ENCODE measurements at regions not wholly inside any gene's neighbourhood (a gene's known extent, or its start where the extent isn't known, plus 50 kb on each side); places are given as distances from the start of the nearest gene placed in this dataset.
"Not testable (repeated sequence)": the region's sequence is repeated elsewhere in the genome, so short reads cannot be mapped to it uniquely, and the experiment has no call there.

DNA sequence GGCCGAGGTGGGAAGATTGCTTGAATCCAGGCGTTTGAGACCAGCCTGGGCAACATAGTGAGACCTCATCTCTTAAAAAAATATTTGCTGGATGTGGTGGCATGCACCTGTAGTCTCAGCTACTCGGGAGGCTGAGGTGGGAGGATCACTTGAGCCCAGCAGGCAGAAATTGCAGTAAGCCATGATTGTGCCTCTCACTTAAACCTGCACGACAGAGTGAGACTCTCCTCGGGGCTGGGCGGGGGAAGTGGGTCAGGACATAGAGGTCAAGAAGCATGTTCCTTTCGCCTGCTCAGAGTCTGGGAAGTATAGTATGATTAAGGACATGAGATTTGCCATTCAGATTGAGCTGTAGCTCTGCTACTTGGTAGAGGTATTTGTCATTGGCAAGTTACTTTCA is 52.3 kb downstream of the SEPTIN7 start:
- not testable (repeated sequence) for DNase-seq

DNA sequence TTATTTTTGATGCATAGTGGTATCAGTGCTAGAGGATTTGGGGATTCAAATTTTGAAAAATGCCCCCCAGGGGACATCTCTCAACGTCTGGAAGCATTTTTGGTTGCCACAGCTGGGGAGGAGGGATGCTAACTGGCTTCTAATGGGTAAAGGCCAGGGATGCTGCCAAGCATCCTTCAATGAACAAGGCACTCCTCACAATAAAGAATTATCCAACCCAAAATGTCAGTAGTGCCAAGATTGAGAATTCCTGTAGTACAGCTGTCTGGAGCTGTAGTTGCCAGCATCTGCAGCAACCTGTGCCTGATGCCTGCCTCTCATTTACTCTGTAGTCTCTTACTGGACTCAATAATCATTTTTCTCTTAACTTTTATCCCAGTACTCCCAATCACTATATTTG is 53.5 kb downstream of the SEPTIN7 start:
- no peak for DNase-seq

DNA sequence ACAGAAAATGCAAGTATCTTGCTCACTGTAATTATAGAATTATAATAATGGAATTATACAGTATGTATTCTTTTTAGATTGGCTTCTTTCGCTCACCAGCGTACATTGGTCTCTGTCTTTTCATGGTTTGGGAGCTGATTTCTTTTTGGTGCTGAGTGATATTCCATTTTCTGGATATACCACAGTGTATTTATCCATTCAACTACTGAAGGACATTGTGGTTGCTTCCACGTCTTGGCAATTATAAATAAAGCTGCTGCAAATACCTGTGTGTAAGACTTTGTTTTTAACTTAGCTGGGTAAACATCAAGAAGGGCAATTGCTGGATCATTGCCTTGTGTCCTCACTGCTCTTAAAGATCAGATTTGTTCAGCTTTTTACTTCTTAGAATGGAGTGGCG is 55.3 kb downstream of the SEPTIN7 start:
- no peak for DNase-seq

DNA sequence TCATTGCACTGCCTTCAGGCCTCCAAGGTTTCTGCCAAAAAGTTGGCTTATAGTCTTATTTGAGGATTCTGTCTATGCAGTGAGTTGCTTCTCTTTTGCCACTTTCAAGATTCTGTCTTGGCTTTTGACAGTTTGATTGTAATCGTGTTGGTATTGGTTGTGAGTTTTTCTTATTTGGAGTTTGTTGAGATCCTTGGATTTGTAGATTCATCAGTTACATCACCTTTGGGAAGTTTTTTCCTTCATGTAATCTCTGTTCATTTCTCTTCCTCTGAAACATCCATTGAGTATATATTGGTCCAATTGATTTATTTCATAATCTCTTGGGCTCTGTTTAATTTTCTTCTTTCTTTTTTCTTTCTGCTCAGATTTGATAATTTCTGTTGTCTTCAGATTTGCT is 59.8 kb downstream of the SEPTIN7 start:
- no peak for DNase-seq

DNA sequence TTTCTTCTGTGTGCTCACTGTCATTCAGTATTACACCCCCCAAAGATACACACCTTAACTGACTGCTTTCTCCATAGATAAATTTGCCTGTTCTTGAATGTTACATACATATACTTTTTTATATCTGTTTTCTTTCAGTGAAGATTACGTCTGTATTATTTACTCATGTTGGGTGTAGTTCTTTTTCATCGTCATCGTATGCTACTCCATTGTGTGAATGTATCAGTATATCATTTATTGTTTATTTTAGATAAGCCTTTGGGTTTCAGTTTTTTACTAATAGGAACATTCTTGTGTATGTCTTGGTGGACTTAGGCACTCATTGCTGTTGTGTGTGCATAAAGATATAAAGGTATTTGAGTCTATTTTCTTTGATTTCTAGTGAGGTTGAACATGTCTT is 64.4 kb downstream of the SEPTIN7 start:
- DNase-seq, result no peak

DNA sequence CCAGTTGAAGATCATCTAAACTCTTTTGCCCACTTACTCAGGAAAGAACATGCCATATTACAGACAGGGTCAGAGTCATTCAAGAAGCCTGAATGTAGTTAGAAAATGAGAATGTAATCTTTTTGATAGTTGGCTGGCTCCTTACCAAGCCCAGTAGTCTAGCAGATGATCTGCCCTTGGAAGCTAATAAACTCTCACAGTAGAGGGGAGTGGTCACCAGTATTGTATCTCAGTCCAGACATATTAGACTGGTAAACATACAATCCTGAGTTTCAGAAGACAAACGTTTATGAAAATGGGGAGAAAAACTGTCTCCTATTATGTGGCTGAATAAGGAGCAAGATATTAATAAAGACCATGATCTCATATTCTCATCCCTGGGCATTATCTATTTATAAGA is 65.3 kb downstream of the SEPTIN7 start:
- no peak for DNase-seq

DNA sequence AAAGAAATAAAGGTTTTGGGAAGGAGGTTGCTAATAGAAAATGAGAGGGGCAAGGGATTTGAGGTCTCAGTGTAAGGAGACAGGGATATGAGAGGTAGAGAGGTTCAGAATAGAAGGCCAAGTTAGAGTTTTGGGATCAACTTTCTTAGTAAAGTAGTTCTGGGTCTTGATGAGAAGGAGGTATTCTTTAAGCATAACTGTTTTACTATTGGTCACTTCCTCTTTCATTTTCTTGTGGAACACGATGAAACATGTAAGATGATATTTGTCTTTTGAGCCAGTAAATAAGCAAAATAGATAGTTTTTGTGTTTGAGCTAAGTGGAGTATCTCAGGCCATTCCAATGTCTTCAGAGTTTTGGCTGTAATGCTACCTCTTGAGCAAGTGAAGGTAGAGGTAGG is 68.3 kb downstream of the SEPTIN7 start:
- DNase-seq, result peak in 1 of 2 donors; percentile 14

DNA sequence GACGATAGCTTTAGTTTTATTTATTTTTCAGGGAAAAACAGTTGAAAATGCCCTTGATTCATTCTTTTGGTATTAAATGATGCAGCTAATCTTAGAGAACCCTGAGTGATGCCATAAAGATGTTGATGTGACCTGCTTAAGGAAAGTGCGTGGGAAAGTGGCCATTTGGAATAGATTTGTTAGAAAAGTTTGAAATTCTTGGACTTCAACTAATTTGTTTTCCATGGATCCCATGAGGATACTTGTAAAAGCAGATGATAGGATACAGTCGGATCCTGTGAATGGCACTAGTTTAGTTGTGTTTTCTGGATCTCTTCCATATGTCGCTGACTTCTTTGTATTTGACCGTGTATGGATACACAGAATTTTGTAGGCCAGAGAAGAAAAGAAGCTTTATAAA is 69.0 kb downstream of the SEPTIN7 start:
- no peak for DNase-seq

DNA sequence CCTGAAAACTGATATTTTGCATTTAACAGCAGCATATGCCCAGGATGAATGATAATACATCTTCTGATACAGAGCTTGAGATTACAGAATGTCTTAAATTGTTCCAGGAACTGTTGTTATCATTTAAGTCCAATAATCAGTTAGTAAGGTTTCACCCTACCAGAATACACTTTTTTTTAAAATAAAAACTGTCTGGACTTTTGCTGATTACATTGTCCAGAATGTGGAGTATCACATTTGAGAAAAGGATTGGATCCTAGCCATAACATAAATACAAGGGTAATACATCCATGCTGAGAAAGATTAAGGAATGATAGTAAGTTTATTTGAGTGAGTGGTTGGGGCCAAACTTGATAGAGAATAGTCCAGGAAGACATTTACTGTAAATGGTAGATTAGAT is 71.0 kb downstream of the SEPTIN7 start:
- no peak for DNase-seq

DNA sequence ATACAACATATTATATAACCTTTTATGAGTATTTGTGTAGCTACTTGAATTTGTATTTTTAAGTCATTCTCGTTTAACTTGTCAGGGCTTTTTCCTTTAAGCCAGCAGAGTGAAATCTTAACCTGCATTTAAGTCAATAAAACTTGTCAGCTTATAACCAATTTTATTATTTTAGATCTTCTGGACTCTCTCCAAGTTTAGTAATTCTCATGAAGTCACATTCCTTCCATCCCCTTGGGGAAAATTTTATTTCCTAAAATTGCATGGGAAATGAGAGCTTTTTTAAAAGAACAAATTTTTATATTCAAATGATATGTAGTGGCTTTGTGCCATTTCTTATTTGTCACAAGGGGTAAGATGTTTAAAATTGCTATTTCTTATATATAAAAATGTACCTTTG is 74.0 kb downstream of the SEPTIN7 start:
- no peak for DNase-seq

DNA sequence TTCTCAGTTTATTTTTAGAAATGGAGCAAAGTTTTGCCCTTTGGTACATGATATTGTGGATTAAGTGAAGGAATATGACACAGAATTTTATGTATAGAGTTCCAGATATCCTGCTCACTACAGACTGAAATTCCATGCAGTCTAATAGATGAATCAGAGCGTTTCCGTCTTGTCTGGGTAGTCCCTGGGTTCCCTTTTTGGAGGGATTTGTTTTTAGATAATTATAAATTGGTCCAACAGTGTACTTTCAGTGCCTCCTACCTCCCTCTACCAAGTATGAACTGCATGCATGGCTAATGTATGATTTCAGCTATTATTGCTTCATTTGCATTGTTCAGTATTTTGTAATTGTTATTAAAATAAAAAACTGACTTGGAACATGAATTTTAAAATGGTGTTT is 74.4 kb downstream of the SEPTIN7 start:
- DNase-seq, result no peak

DNA sequence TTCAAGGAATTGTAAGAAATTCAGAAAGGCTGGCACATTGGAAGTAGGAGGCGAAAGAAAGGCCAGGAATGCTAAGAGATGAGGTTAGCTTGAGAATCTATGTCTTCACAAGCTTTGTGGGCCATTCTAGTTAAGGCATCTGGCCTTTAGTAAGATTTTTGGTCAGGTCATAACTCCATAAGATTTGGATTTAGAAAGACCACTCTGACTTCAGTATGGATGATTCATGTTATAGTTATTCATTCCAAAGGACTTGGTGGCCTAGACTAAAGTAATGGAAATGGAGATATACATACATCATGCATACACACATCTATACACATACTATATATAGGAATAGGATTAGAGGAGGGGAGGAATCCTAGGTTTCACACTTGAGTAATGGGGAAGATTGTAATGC is 77.5 kb downstream of the SEPTIN7 start:
- no peak for DNase-seq

DNA sequence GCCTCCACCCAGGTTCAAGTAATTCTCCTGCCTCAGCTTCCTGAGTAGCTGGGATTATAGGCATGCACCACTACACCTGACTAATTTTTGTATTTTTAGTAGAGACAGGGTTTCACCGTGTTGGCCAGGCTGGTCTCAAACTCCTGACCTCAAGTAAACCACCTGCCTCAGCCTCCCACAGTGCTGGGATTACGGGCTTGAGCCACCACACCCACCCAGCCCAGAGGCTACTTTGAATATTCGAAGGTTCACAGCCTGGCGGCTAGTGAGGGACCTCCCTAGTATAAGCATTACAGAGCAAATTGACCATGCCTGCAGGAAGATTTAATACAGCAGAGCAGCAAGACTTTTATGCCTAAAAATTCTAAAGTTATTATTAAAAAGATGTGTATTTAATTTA is 86.6 kb downstream of the SEPTIN7 start:
- not testable (repeated sequence) for DNase-seq

DNA sequence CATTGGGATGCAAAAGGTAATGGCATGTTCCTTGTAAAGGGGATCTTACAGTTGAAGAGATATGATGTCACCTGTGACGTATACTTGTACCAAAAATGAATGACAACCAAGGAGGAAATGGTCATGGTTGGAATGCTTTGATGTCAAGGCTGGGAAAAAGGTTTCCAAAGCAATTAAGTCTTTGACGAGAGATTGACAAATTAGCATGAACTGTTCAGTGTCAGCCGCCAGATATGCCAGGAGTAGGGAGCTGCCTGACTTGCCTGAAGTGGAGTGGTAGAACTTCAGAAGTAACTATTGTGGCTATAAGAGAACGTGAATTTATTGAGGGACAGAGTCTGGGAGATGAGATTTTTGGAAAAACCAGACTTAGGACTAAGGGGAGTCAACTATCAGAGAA is 88.1 kb downstream of the SEPTIN7 start:
- DNase-seq, result no peak

DNA sequence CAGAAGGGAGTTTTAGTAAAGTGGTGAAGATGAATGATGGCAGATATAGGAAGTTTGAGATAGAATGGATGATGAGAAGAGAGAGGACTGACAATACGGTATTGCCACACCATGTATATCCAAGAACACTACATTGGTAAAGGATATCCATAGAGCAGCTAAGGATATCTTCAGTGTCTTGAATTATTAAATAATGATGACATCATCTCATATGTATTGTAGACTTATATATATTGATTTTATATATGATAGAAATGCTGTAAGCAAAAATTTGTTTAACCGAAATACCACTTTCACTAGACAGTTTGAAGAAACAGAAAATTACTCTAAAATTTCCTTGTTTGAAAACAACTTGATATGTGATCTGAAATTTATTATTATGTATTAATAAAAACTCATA is 89.0 kb downstream of the SEPTIN7 start:
- no peak for DNase-seq

DNA sequence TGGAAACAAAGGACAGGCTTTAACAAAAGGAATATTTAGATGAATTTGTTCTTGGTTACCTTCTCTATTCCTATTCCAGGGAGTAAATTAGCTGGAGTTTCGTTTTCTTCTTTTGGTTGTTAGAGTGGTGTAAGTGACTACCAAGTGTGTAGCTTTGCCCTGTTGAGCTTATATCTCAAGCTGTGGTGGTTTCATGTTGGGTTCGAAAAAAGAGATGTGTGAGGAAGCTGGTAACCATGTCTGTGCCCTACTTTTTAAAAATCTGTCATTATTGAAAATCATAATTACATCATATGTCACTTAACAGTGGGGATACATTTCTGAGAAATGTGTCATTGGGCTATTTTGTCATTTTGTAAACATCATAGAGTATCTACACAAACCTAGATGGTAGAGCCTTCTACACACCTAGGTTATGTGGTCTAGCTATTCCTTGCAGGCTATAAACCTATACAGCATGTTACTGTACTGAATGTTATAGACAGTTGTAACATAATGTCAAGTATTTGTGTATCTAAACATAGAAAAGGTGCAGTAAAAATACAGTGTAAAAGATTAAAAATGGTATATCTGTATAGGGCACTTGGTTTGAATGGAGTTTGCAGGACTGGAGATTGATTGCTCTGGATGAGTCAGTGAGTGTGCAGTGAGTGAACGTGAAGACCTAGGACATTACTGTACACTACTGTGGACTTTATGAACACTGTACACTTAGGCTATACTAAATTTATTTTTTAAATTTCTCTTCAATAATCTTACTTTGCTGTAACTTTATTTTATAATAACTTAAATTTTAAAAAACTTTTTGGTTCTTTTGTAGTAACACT is 90.4 kb downstream of the SEPTIN7 start:
- DNase-seq, result no peak

DNA sequence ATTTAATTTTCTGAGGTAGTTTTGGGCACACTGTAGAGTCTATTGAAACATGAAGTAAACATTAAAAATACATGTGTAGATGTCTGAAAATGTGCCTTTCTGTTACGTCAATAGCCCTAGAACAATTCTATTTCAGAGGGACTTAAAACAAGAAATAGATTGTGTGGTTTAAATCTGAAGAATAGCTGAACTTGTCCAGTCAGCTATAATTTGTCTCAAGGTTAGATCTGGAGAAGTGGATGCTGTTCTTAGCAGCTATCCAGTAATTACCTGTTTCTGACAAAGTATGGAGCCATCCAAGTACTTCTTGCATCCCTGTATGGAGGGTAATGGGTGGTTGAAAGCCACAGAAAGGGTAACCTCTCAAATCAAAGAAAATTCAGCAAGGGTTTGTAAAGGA is 92.8 kb downstream of the SEPTIN7 start:
- no peak for DNase-seq

DNA sequence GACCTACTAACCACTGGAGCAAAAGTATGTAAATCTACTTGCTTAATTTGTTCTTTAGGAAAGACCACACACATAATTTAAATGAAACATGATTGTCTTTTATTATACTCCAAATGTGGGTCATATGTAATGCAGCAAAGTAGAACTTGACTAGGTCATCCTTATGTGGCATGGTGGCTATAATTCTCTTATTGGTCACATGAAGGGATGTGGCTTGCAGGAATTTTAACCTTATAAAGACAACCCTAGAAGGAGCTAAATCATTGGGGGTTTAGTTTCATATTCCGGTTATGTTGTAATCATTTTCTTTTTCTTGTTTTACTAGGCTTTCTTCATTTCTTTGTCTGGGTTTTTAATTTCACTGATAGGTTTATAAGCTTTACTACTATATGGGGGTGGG is 93.9 kb downstream of the SEPTIN7 start:
- DNase-seq, result no peak

DNA sequence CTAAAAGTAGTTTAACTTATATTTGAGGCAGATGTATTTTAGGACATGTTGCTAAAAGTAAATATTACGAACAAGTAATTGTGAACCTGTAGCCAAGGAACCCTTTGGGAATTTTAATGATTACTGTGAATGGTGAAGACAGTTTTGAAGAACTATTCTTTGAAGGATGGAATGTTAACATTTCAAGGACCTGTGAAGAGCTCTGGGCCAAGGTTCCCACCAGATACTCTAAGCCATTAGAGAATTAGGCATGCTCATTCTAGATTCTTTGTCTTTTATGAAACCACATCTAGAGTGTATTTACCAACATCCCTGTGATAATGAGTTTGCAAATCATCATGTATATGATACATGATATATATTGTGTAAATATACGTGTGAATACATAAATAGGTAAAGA is 99.8 kb downstream of the SEPTIN7 start:
- no peak for DNase-seq

DNA sequence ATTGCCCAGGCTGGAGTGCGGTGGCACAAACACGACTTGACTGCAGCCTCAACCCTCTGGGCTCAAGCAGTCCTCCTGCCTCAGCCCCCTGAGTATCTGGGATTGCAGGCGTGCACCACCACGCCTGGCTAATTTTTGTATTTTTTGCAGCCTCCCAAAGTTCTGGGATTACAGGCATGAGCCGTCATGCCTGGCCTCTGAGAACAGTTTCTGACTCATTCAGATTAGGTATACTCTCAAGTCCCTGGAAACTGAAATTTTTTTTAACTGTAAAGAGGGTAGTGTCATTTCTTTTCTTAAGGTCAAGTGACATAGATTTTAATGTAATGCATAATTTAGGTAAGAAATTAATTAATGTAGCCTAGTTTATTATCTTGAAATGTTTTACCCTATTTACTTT is 104.7 kb downstream of the SEPTIN7 start:
- DNase-seq, result no peak

DNA sequence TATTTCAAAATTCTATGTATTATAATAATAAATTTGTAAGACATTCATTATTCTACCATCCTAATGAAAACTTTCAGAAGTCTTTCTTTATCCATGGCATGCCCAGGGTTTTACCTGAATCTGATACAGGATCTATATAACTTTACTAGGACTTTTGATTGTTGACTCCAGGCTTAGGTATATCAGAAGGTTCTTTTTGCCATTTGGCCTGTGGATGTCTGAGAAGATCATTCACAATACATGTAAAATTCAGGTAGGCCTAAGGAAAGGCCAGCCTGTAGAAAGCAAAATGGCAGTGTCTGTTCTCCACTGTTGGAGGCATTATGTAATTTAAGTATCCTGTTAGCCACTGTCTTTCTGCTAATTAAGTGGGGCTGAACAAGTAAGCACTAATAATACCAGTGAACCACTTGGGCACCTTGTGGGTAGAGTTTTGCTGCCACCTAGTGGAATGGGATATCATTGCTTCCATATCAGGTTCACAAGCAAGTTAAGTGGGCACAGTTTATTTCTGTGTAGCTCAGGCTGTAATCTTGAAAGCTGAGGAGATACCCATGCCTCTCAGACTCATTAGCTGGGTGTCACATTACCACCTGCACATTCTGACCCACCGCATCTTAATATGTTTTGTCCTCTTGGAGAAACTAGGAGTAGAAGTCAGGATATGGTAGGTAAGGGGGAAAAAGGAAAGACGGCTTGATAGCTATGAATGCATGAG is 105.5 kb downstream of the SEPTIN7 start:
- DNase-seq, result peak; percentile 50 to 86

DNA sequence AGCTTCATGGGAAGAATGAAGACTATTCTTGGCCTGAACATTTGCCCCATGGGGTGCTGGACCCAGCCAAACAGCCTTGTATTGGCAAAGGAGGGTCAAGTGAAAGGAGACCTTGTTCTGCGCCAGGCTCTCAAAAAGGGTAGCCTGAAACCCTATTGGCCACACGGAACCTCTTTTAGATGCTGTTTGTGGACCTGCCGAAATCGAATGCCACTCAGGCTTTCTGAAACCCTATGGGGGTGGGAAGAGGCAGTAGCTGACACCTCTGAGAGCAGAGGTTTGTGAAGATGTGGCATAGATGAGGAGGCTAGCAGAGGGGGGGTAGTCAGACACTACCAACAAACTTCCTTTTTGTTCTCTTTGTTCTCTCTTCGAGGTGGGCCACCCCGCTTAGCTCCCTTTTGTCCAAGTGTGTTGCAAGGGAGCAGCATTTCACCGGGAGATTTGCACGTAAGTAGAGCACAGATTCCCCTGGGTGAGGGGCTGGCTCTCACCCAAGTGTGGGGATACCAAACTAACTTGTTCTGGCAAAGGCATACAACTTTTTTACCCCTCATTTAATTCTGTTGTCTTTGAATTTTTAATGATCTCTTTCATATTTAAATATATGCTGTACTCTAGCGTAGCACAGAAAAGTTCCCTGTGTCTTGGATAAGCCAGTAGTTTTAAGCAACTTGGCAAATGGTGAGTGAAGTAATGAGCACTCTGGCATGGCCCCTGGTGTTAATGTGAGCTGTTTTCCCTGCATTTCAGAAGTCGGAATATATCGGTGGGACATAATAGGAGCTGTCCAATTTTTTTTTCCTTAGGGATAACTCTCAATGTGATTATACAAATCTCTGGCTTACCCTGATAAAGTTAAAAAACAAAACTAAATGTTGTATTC is 107.7 kb downstream of the SEPTIN7 start:
- DNase-seq, result no peak

DNA sequence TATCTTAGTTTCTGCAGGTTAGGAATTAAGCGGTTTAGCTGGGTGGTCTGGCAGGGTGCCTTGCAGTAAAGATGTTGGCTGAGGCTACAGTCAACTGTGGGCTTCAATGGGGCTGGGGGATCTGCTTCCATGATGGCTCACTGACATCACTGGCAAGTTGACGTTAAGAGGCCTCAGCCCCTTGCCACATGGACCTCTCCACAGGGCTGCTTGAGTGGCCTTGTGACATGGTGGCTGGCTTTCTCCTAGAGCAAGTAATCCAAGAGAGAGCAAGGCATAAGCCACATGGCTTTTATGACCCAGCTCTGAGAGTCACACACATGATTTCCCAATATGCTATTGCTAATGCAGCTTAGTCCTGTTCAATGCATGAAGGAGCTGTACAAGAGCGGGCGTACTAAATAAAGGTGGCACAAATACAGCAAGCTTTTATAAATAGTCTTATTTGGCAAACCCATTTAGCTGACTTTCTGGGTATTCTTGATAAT is 109.1 kb downstream of the SEPTIN7 start:
- no peak for DNase-seq
